RWPE2 (cell line): ENCODE measurements at regions not wholly inside any gene's neighbourhood (a gene's known extent, or its start where the extent isn't known, plus 50 kb on each side); places are given as distances from the start of the nearest gene placed in this dataset.

Experiments
- ATAC-seq: fragments of 200-7000 bp; cut with Tn5 transposase; 3 replicates; pipeline ENCODE4 v1.9.1; 2021; ENCODE audit warnings: low read depth
- DNase-seq: peaks from one replicate; pipeline ENCODE4 v3.0.0-alpha.2; 2020; ENCODE audit warnings: low spot score
- H3K27ac ChIP-seq: fragments of 450-650 bp; 2 replicates; pipeline ENCODE4 v1.5.1; 2017; ENCODE audit warnings: mild to moderate bottlenecking; ENCODE audit not compliant: poor library complexity, severe bottlenecking
- H3K27me3 ChIP-seq: fragments of 250-450 bp; sonication (Bioruptor Pico); 2 replicates; pipeline ENCODE4 v1.5.1; 2021; ENCODE audit warnings: mild to moderate bottlenecking, moderate library complexity; ENCODE audit not compliant: insufficient read depth, poor library complexity, severe bottlenecking
- H3K36me3 ChIP-seq: fragments of 250-450 bp; sonication (Bioruptor Pico); 2 replicates; pipeline ENCODE4 v1.5.1; 2020; ENCODE audit warnings: low read depth, mild to moderate bottlenecking, moderate library complexity
- H3K4me1 ChIP-seq: fragments of 250-450 bp; sonication (Bioruptor Pico); 2 replicates; pipeline ENCODE4 v1.5.1; 2021; ENCODE audit warnings: mild to moderate bottlenecking, moderate library complexity; ENCODE audit not compliant: insufficient read depth, poor library complexity, severe bottlenecking
- H3K4me3 ChIP-seq: fragments of 250-450 bp; sonication (Bioruptor Pico); 2 replicates; pipeline ENCODE4 v1.5.1; 2021; ENCODE audit warnings: mild to moderate bottlenecking, moderate library complexity; ENCODE audit not compliant: severe bottlenecking
- H3K9me3 ChIP-seq: fragments of 250-450 bp; sonication (Bioruptor Pico); 2 replicates; pipeline ENCODE4 v1.5.1; 2021; ENCODE audit warnings: mild to moderate bottlenecking, moderate library complexity; ENCODE audit not compliant: severe bottlenecking
- CTCF ChIP-seq: fragments of 450-650 bp; IDR thresholded peaks from one replicate; pipeline ENCODE4 v1.5.1; 2017; ENCODE audit warnings: mild to moderate bottlenecking, moderate library complexity; ENCODE audit not compliant: poor library complexity, severe bottlenecking

- no peak for TF ChIP-seq CTCF
- no peaks in the 10 kb centered on the region for H3K4me1 ChIP-seq
- no peaks in the 10 kb centered on the region for H3K27me3 ChIP-seq
- H3K4me3 ChIP-seq, result no peak overlapping the region
- no peak for DNase-seq
- ATAC-seq, result no peak
- H3K36me3 ChIP-seq, result no peaks in the 10 kb centered on the region
- H3K27ac ChIP-seq, result no peak overlapping the region
- H3K9me3 ChIP-seq, result peaks cover 5% of the 10 kb centered on the region
Measured at GRCh38 chr10:31593124-31593523, 274.1 kb downstream of the ZEB1 start.

GRCh38 chr10:31591569-31591968, 272.6 kb downstream of the ZEB1 start:
- no peak for ATAC-seq
- Histone ChIP-seq H3K9me3 (peaks cover 5% of the 10 kb centered on the region), H3K27ac (no peak overlapping the region), H3K36me3 (no peaks in the 10 kb centered on the region), H3K27me3 (no peaks in the 10 kb centered on the region), H3K4me3 (no peak overlapping the region), H3K4me1 (no peaks in the 10 kb centered on the region)
- no peak for TF ChIP-seq CTCF
- DNase-seq, result no peak

- ATAC-seq, result no peak
- H3K4me1 ChIP-seq, result no peaks in the 10 kb centered on the region
- TF ChIP-seq CTCF, result no peak
- H3K4me3 ChIP-seq, result no peak overlapping the region
- H3K36me3 ChIP-seq, result no peaks in the 10 kb centered on the region
- H3K9me3 ChIP-seq, result peaks cover 5% of the 10 kb centered on the region
- no peak overlapping the region for H3K27ac ChIP-seq
- no peak for DNase-seq
- no peaks in the 10 kb centered on the region for H3K27me3 ChIP-seq
Measured at GRCh38 chr10:31590023-31590800, 271.2 kb downstream of the ZEB1 start.

- H3K4me3 ChIP-seq, result no peak overlapping the region
- H3K36me3 ChIP-seq, result no peaks in the 10 kb centered on the region
- ATAC-seq (no peak), DNase-seq (no peak)
- no peaks in the 10 kb centered on the region for H3K4me1 ChIP-seq
- H3K27me3 ChIP-seq, result no peaks in the 10 kb centered on the region
- peaks cover 5% of the 10 kb centered on the region for H3K9me3 ChIP-seq
- no peak for TF ChIP-seq CTCF
- H3K27ac ChIP-seq, result no peak overlapping the region
Measured at GRCh38 chr10:31587691-31588090, 268.7 kb downstream of the ZEB1 start.
